DMS 273 (cell line): ENCODE measurements at regions not wholly inside any gene's neighbourhood (a gene's known extent, or its start where the extent isn't known, plus 50 kb on each side); places are given as distances from the start of the nearest gene placed in this dataset.

Experiments
- DNase-seq: peaks from one replicate; lab custom pipeline; 2025; ENCODE audit not compliant: unreplicated experiment; lab: John Stamatoyannopoulos, UW

GRCh38 chr12:89945123-89945522 lies 236.5 kb upstream of the ATP2B1 start:
- DNase-seq, result no peak

GRCh38 chr12:89943463-89943862 lies 234.8 kb upstream of the ATP2B1 start:
- no peak for DNase-seq

DNA sequence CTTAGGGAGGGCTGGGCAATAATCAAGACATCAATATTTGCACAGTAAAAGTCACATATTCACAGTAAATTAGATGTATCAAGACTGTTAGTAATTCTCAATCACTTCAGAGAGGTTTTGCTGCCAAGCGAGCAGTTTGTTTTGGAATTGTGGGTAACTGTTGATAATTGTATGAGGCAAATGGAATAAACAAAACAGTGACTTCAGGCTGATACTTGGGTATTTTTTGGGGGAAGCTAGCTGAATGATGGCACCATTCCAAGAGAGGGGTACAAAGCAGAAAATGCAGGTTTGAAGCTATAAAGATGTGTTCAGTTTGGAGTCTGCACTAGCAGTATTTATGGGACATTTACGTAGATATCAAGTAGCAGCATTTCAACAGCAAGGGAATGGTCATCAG lies 232.8 kb upstream of the ATP2B1 start:
- no peak for DNase-seq

DNA sequence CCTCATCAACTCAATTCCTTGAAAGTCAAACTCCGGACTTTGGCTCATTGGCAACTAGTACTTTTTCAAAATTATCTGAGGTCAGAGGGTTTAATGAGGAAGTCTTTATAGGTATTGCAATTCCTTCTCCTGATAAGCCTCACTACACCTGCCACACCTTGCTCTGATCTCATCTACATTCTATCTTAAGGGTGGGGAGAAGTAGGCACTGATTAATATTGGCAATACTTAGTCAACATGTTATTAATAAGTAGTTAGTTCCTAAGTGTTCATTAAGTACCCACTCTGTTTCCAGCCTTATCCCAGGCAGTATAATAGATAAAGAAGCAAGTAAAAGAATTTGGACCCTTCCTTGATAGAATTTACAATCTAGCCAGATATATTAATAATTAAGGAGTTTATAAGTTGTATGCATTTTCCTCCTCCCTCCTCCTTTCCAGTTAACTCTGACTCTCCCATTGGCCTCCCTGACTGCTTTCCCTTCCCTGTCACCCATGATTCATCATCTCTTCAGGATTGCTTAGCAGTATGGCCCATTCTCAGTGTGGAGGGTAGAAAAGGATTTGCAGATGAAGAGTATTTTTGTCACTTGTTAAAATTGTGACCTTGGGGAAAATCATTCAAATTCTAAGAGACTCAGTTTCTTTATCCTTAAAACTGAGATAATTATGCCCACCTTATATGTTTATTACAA lies 231.0 kb upstream of the ATP2B1 start:
- no peak for DNase-seq

DNA sequence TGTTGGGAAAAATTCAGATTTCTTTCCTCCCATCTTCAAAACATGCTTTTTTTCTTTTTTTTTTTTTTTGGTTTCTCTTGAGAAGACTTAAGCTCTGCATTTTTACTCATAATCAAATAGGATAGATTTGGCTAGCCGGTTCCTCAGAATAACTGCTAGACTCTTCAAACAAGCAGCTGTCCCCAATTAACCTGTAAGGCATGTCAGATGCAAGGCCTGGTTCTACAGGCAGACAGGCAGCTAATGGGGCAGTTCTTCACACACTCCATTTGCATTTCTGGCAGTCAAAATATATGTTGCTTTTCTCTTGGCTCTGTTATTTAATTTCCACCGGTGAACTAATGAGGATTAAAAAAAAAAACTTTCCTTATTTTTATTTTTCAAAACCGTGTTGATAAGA lies 228.0 kb upstream of the ATP2B1 start:
- peak; percentile 46 for DNase-seq

DNA sequence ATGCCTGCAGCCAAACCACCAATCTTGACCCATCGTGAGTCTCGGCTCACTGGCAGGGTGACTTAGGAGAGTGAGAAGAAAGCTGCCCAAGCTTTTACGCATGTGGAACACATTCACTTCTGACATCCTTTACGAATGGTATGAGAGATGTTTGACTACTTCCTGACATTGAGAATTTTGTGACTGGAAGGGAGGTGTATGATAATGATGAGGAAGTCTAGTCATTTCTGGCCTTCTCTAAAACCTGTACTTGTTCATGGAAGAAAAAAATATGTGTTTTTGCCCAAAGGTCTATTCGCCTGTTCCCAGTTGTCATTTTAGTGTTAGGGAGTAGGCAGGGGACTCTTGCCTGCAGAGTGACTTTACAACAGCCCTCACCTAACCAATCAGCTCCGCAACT lies 227.2 kb upstream of the ATP2B1 start:
- DNase-seq, result no peak

DNA sequence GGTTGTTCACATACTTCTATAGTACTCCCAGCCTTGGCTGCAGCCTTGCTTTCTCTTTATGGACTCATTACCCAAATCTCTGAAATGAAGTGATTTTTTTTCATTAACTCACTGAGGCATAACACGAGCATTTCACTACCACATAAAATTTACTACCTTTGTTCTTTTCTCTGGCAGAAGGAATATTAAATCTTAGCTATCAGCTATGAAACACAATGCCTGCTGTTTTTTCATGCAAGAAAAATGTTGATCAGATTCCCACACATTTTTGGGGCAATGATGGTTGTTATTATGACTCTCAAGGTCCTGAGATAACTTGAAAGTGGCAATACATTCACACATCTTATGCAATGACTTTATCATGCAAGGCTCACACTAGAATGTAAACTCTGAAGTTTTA lies 225.3 kb upstream of the ATP2B1 start:
- no peak for DNase-seq

DNA sequence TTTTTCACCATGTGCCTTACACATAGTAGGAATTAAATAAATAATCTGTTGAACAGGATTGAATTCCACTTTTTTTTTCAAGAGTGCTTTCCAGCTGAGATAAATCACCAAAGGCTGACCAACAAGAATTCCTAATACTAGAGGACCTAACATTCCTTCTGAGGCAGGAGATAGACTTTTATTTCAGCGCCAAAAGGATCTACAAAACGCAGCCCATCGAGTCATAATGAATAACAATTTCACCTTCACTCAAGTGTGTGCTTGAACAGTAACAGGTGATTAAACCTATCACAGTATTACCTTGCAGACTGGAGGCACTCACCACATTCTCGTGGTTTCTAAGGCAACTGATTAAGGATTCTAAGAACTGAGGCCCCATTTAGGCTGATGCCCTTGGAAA lies 224.3 kb upstream of the ATP2B1 start:
- no peak for DNase-seq

GRCh38 chr12:89928467-89928866 lies 219.8 kb upstream of the ATP2B1 start:
- no peak for DNase-seq

- no peak for DNase-seq
These were observed 218.6 kb upstream of the ATP2B1 start for GRCh38 chr12:89927226-89927698.

DNA sequence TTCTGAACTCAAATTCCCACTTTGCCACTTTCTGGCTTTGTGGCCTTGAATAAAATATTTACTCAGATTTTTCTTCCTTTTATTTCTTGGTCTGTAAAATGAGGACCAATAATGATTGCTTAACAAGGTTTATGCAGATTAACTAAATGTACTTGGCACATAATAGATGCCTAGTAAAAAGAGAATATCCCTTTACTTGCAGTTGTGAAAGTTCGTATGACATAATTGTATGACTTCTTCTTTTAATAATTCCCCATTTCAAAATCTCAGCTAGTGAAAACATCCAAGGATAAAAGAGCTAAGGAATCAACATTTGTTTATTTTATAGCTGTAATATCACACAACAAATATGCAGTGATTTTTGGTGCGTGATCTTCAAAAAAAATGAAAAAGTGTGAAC lies 215.6 kb upstream of the ATP2B1 start:
- no peak for DNase-seq

DNA sequence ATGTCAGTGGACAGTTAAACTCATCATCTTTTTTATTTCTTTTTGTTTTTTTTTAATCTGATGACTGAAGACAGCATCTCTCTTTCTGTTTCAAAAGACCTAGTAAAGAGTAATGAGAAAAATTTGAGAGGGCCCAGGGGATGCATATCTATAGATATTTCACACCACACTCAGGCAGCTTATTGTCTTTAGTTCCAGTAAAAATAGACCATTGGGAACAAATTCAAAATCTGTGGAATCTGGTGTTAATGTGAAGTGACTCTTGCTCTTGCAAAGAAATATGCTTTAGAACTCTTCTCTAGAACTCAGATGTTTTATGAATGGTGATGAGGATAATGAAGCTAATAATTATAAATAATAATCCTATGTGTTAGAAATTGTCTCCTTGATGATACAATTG lies 214.5 kb upstream of the ATP2B1 start:
- DNase-seq, result no peak

DNA sequence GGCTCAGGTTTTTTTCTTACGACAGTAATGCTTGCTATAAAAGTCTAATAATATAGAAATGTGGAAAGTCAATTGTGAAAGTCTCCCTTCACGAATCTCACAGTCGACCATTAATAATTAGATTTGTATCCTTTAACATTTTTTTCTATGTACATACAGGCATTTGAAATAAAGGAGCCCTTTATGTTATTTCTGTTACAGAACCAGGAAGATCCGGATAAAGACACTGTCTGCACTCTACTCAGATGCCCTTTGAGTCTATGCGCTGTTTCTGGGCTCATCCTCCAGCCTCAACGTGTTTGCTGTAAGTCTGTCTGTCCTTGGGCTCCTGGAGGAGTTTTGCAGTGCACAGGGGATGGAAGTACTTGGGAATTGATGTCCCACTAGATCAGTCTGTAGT lies 212.2 kb upstream of the ATP2B1 start:
- no peak for DNase-seq

- DNase-seq, result no peak
These were observed 210.7 kb upstream of the ATP2B1 start for GRCh38 chr12:89919241-89919906.

GRCh38 chr12:89918172-89918846 lies 209.7 kb upstream of the ATP2B1 start:
- no peak for DNase-seq

GRCh38 chr12:89909753-89910152 lies 201.1 kb upstream of the ATP2B1 start:
- DNase-seq, result no peak

GRCh38 chr12:89907659-89908058 lies 199.0 kb upstream of the ATP2B1 start:
- no peak for DNase-seq

GRCh38 chr12:89906824-89907223 lies 198.2 kb upstream of the ATP2B1 start:
- DNase-seq, result no peak

DNA sequence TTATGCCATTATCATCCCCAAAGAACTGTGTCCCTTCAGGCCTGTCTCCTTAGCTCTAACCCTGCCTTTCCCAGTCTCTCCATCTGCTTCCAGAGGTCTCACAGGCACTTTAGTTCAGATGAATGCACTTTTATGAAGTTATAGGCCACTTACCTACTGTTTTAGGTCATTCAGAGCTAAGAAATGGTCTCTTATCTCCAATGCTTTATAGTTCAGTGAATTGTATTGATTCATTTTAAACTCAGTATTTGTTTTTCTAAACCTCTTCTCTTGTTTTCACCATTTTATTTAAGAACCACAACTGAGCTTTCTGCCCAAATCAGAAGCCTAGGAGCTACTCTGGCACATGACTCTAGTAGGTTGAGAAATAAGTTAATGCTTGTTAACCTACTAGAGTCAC lies 197.5 kb upstream of the ATP2B1 start:
- no peak for DNase-seq

DNA sequence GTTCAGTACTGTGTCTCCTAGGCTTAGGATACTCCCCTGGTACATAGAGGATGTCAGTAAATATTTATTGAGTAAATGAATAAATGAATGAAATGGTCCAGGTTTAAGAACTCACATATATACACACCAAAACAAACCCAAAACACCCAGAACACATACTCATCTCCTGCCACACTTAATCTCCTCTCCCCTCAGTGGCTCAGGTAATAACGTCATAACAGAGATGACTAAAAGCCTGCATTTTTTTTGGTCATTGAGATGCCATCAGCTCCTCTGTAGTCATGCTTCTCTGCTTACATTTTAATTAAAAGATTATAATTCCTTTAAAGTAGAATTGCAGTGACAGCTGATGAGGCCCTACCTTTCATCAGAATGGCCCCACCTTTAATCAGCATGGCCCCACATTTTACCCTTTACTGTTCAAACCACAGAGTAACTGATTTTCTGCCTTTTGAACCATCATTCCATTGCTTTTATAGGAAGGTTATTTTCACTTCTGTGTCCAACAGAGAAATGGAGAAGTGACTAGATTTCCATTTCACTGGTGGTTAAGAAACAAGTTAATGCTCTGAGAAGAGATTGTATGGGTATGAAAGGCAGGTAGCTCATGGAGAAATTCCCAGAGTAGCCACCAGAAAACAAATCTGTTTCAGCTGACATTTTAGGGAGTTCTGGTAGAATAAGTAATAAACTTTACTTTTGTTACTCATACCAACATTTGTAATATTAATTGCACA lies 193.4 kb upstream of the ATP2B1 start:
- DNase-seq, result no peak

DNA sequence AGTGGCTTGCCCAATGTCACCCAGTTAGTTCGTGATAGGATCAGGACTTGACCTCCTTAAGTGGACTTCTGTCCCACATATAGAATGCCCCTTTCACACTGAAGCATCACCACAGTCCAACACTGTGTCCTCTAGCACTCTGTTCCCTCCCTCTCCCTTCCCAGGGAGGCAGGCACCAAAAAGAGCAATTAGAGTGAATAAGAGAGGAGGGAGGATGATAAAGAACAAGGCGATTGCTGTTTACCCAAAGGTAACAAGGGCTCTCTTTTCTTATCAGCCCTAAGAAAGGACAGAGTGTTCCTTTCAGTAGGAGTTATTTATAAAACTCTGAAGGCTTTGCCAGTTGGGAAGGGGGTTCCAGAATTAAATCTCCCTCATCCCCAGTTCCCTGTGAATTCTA lies 192.7 kb upstream of the ATP2B1 start:
- no peak for DNase-seq

DNA sequence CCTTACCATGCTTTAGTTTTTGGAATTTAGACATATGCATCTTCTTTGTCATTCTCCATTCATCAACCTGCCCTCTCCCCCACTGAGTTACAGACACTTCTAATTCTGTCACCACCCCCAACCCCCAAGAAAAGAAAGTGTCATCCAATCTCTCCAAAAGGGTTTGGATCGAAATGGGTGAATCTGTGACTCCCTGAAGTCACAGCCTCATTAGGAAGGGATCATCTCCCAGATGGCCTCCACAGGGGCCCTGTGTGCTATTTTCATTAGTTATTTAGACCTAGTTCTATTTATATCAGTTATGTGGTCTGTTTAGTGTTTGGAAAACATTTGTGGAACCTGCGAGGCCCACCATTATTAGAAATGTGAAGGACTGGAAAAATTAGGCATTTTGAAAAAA lies 191.0 kb upstream of the ATP2B1 start:
- DNase-seq, result no peak
